HG02571 (cell line): ENCODE measurements at regions not wholly inside any gene's neighbourhood (a gene's known extent, or its start where the extent isn't known, plus 50 kb on each side); places are given as distances from the start of the nearest gene placed in this dataset.

Experiments used
- ATAC-seq: cut with Tn5 transposase; IDR thresholded peaks from one replicate; pipeline ENCODE4 v1.9.1; 2021; ENCODE audit warnings: mild to moderate bottlenecking, moderate library complexity; ENCODE audit not compliant: unreplicated experiment

GRCh38 chr2:161570424-161571050 is 53.7 kb upstream of the SLC4A10 start:
- ATAC-seq, result no peak

- ATAC-seq, result no peak
These were observed 53.2 kb upstream of the SLC4A10 start for GRCh38 chr2:161571051-161571429.
